Astrocyte (in vitro differentiated cells and primary cell): ENCODE measurements at regions not wholly inside any gene's neighbourhood (a gene's known extent, or its start where the extent isn't known, plus 50 kb on each side); places are given as distances from the start of the nearest gene placed in this dataset.

Source experiments
- DNase-seq: peaks from one replicate; pipeline ENCODE4 v3.0.0-alpha.2; 2010; ENCODE audit warnings: low read depth
- FAIRE-seq: peaks from 2 replicates; lab custom pipeline; 2011; peaks lifted over from hg19 to GRCh38; lab: Jason Lieb, UNC
- H2AFZ ChIP-seq: 2 replicates; pipeline ENCODE4 v1.6.0; 2012; ENCODE audit warnings: low read depth, low read length, inconsistent platforms
- H3K27ac ChIP-seq: 2 replicates; pipeline ENCODE4 v1.5.1; 2011; ENCODE audit warnings: low read depth, low read length, inconsistent platforms
- H3K27me3 ChIP-seq: 2 replicates; pipeline ENCODE4 v1.6.0; 2011; ENCODE audit warnings: low read length, inconsistent platforms; ENCODE audit not compliant: insufficient read depth
- H3K36me3 ChIP-seq: 2 replicates; pipeline ENCODE4 v1.5.1; 2011; ENCODE audit warnings: low read length, inconsistent platforms; ENCODE audit not compliant: insufficient read depth
- H3K4me1 ChIP-seq: 2 replicates; pipeline ENCODE4 v1.5.1; 2011; ENCODE audit warnings: low read length, inconsistent platforms; ENCODE audit not compliant: insufficient read depth
- H3K4me2 ChIP-seq: 2 replicates; pipeline ENCODE4 v1.6.0; 2012; ENCODE audit warnings: low read length, inconsistent platforms
- H3K4me3 ChIP-seq: 2 replicates; pipeline ENCODE4 v1.5.1; 2011; ENCODE audit warnings: low read depth, mild to moderate bottlenecking, low read length, inconsistent platforms; ENCODE audit not compliant: insufficient read depth
- H3K79me2 ChIP-seq: 2 replicates; pipeline ENCODE4 v1.6.0; 2012; ENCODE audit warnings: mild to moderate bottlenecking, low read length, inconsistent platforms; ENCODE audit not compliant: insufficient read depth
- H3K9ac ChIP-seq: 2 replicates; pipeline ENCODE4 v1.6.0; 2012; ENCODE audit warnings: mild to moderate bottlenecking, low read length, inconsistent platforms
- H3K9me3 ChIP-seq: 2 replicates; pipeline ENCODE4 v1.5.1; 2012; ENCODE audit warnings: low read depth, mild to moderate bottlenecking, low read length, inconsistent platforms; ENCODE audit not compliant: insufficient read depth
- H4K20me1 ChIP-seq: 2 replicates; pipeline ENCODE4 v1.6.0; 2012; ENCODE audit warnings: low read length, inconsistent platforms; ENCODE audit not compliant: insufficient read depth
- H3K27ac Mint-ChIP-seq: one replicate; pipeline ENCODE4 v1.8.0; 2021; ENCODE audit warnings: mild to moderate bottlenecking, mixed read lengths; ENCODE audit not compliant: unreplicated experiment
- H3K27me3 Mint-ChIP-seq: one replicate; pipeline ENCODE4 v1.8.0; 2021; ENCODE audit warnings: low read depth, mixed read lengths; ENCODE audit not compliant: unreplicated experiment
- H3K36me3 Mint-ChIP-seq: one replicate; pipeline ENCODE4 v1.8.0; 2021; ENCODE audit warnings: low read depth, mixed read lengths; ENCODE audit not compliant: unreplicated experiment
- H3K4me1 Mint-ChIP-seq: one replicate; pipeline ENCODE4 v1.8.0; 2021; ENCODE audit warnings: low read depth, mixed read lengths; ENCODE audit not compliant: unreplicated experiment
- H3K4me3 Mint-ChIP-seq: one replicate; pipeline ENCODE4 v1.8.0; 2021; ENCODE audit warnings: mild to moderate bottlenecking, moderate library complexity, mixed read lengths; ENCODE audit not compliant: unreplicated experiment
- H3K9me3 Mint-ChIP-seq: one replicate; pipeline ENCODE4 v1.8.0; 2021; ENCODE audit warnings: mild to moderate bottlenecking, mixed read lengths; ENCODE audit not compliant: unreplicated experiment
- CTCF ChIP-seq: IDR thresholded peaks from 2 replicates; pipeline ENCODE4 v1.5.1; 2011; ENCODE audit warnings: low read depth, mild to moderate bottlenecking, inconsistent platforms, low read length, moderate library complexity; ENCODE audit not compliant: insufficient read depth
- EZH2 ChIP-seq: IDR thresholded peaks from 2 replicates; pipeline ENCODE4 v1.6.1; 2012; ENCODE audit warnings: mild to moderate bottlenecking, low read length, inconsistent platforms; ENCODE audit not compliant: insufficient read depth

- Histone ChIP-seq H3K4me2 (no peak overlapping the region), H2AFZ (no peak overlapping the region), H3K36me3 (no peaks in the 10 kb centered on the region), H3K9ac (no peak overlapping the region), H4K20me1 (no peaks in the 10 kb centered on the region), H3K79me2 (no peaks in the 10 kb centered on the region), H3K4me1 (peaks cover 25% of the 10 kb centered on the region), H3K4me3 (no peak overlapping the region), H3K9me3 (no peaks in the 10 kb centered on the region), H3K27ac (no peak overlapping the region), H3K27me3 (peaks cover 11% of the 10 kb centered on the region)
- H3K4me3 Mint-ChIP-seq: no peak overlapping the region
- no peaks in the 10 kb centered on the region for H3K36me3 Mint-ChIP-seq
- no peaks in the 10 kb centered on the region for H3K27me3 Mint-ChIP-seq
- DNase-seq (no peak), FAIRE-seq (no peak)
- peaks cover 23% of the 10 kb centered on the region for H3K4me1 Mint-ChIP-seq
- no peak overlapping the region for H3K27ac Mint-ChIP-seq
- TF ChIP-seq CTCF (no peak), EZH2 (no peak)
- H3K9me3 Mint-ChIP-seq: peaks cover 4% of the 10 kb centered on the region
Observed at GRCh38 chr9:81489046-81489445, 200.3 kb downstream of the TLE1 start.

GRCh38 chr9:81480828-81481604 lies 208.3 kb downstream of the TLE1 start:
- Mint-ChIP-seq H3K4me3 (no peak overlapping the region), H3K4me1 (peaks cover 6% of the 10 kb centered on the region), H3K27me3 (no peaks in the 10 kb centered on the region), H3K9me3 (peaks cover 2% of the 10 kb centered on the region), H3K36me3 (no peaks in the 10 kb centered on the region), H3K27ac (no peak overlapping the region)
- Histone ChIP-seq H3K27ac (no peak overlapping the region), H3K79me2 (no peaks in the 10 kb centered on the region), H3K36me3 (no peaks in the 10 kb centered on the region), H4K20me1 (no peaks in the 10 kb centered on the region), H3K4me3 (no peak overlapping the region), H2AFZ (no peak overlapping the region), H3K4me1 (no peaks in the 10 kb centered on the region), H3K4me2 (no peak overlapping the region), H3K9ac (no peak overlapping the region), H3K27me3 (no peaks in the 10 kb centered on the region), H3K9me3 (no peaks in the 10 kb centered on the region)
- DNase-seq: no peak
- no peak for FAIRE-seq
- TF ChIP-seq CTCF (no peak), EZH2 (no peak)

GRCh38 chr9:81479573-81479972 lies 209.8 kb downstream of the TLE1 start:
- TF ChIP-seq EZH2: no peak
- TF ChIP-seq CTCF: no peak
- Histone ChIP-seq H3K36me3 (no peaks in the 10 kb centered on the region), H3K9ac (no peak overlapping the region), H2AFZ (no peak overlapping the region), H3K79me2 (no peaks in the 10 kb centered on the region), H3K4me3 (no peak overlapping the region), H3K4me1 (no peaks in the 10 kb centered on the region), H3K27ac (no peak overlapping the region), H3K4me2 (no peak overlapping the region), H4K20me1 (no peaks in the 10 kb centered on the region), H3K27me3 (no peaks in the 10 kb centered on the region), H3K9me3 (no peaks in the 10 kb centered on the region)
- peaks cover 2% of the 10 kb centered on the region for H3K9me3 Mint-ChIP-seq
- FAIRE-seq (no peak), DNase-seq (no peak)
- H3K27me3 Mint-ChIP-seq: no peaks in the 10 kb centered on the region
- peaks cover 6% of the 10 kb centered on the region for H3K4me1 Mint-ChIP-seq
- H3K27ac Mint-ChIP-seq: no peak overlapping the region
- H3K36me3 Mint-ChIP-seq: no peaks in the 10 kb centered on the region
- no peak overlapping the region for H3K4me3 Mint-ChIP-seq
